ENCODE measurements at regions not wholly inside any gene's neighbourhood (a gene's known extent, or its start where the extent isn't known, plus 50 kb on each side); places are given as distances from the start of the nearest gene placed in this dataset.
"Not testable (repeated sequence)": the region's sequence is repeated elsewhere in the genome, so short reads cannot be mapped to it uniquely, and the experiment has no call there.

GRCh38 chr3:177664380-177665103, 467.3 kb upstream of the TBL1XR1 start:
- TF ChIP-seq CTCF, POLR2A (IDR thresholded peaks at IDR 0.05): not testable (repeated sequence)

Measured in adrenal gland (tissue), 5 donors.